Stimulated activated naive CD4-positive, alpha-beta T cell treated with Interleukin-2 at 50 U/mL for 16 hours (primary cell): ENCODE measurements at regions not wholly inside any gene's neighbourhood (a gene's known extent, or its start where the extent isn't known, plus 50 kb on each side); places are given as distances from the start of the nearest gene placed in this dataset.
"Not testable (repeated sequence)": the region's sequence is repeated elsewhere in the genome, so short reads cannot be mapped to it uniquely, and the experiment has no call there.

Source experiments
- DNase-seq: peaks from one replicate; lab custom pipeline; 2025; lab: John Stamatoyannopoulos, UW

DNA sequence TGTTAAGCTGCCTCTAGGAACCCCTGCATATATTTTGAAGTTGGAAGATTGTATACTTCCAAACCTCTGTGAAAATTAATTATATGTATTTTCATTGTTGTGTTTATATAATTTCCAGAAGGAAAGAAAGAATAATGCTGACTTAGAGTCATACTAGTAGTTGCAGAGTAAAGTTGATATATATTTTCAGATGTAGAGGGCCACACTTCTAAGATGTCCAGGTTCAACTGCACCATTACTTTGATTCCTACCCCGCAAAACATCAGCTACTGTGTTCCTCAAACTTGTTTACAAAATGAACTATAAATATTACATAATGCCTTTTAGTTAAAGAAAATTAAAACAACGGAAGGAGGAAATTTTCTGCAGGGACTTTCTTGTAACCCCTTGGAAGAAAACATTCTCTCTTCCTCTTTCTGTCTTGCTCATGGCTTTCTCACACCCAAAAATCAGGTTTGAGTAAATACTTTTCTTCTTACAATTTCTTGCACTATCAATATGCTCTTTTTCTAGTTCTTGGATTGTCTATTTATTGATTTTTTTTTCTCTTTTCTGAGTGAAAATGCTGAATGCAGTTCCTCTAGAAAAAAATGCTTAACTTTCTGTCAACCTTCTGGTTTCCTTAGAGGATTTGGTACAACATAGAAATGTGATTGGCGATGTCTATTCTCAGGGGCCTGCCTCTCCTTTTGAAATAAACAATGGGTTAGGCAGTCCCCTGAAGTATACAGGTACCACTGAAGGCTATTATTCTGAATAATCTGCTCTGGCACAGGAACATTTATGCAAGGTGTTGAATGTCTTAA, 867.8 kb downstream of the TTLL7 start:
- no peak for DNase-seq

- no peak for DNase-seq
These were observed 869.8 kb downstream of the TTLL7 start for GRCh38 chr1:83129107-83129506.

- no peak for DNase-seq
These were observed 873.5 kb downstream of the TTLL7 start for GRCh38 chr1:83125456-83125855.

- DNase-seq: no peak
These were observed 875.9 kb downstream of the TTLL7 start for GRCh38 chr1:83123019-83123418.

DNA sequence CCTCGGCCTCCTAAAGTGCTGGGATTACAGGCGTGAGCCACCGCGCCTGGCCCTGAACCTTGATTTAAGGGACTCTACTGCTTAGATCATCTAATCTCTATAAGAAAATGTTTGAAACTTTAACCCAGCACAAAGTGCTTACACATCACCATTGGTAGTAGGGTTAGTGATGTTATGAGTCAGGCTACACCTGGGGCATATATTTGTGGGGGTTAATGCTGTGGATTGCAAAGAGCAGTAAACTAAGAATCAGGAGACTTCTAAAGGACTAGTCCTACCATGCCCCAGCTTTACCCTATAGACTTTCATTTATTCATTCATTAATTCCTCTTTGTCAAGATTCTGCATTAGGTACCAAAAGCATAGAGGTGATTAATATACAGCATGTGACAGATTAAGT, 880.5 kb downstream of the TTLL7 start:
- no peak for DNase-seq

GRCh38 chr1:83117030-83117429, 881.9 kb downstream of the TTLL7 start:
- not testable (repeated sequence) for DNase-seq

DNA sequence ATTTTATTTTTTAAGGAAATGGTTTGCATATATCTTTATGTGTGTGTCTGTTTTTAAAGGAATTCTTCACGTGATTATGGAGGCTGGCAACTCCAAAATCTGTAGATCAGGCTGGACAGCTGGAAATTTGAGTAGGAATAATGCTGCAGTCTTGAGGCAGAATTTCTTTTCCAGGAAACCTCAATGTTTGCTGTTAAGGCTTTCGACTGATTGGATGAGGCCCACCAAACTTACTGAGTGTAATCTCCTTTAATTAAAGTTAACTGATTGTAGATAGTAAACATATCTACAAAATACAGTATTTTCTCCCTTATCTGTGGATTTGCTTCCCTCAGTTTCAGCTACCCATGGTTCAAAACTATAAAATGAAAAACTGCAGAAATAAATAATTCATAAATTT, 883.1 kb downstream of the TTLL7 start:
- DNase-seq: no peak

DNA sequence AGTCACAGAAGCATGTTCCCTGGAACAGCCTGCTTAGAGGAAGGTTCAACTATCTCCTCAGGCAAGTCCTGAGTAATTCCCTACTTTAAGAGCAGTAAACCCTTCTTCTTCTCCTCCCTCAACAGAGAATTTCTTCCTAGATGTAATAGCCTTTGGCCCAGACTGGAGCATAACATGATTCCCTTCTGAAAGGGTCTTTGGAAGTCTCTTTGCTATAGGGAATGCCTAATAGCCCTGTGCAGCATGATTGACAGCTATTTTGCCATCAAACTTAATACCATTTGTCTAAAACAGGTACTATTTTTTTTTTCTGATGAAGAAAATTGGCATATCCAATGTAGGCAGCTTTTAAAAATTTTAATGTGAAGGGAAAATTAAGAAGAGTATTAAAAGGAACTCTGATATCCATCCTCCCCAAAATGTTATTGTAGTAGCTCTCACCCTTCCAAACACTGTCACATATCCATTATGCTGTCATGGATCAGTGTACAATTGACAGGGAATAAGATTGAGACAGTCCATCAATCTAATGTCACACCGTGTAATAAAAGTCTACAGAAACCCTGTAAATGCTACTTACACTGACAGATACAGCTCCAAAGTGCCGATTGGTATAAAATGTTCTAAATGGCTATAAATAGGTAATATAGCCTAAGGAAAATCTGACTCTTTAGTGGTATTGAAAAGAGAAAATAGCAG, 884.6 kb downstream of the TTLL7 start:
- no peak for DNase-seq

GRCh38 chr1:83113652-83114051, 885.3 kb downstream of the TTLL7 start:
- no peak for DNase-seq

- DNase-seq: no peak
These were observed 886.6 kb downstream of the TTLL7 start for GRCh38 chr1:83112248-83112885.

GRCh38 chr1:83110156-83110555, 888.8 kb downstream of the TTLL7 start:
- no peak for DNase-seq

- no peak for DNase-seq
These were observed 889.2 kb downstream of the TTLL7 start for GRCh38 chr1:83109692-83110091.

- DNase-seq: no peak
These were observed 894.4 kb downstream of the TTLL7 start for GRCh38 chr1:83104558-83104957.

- DNase-seq: no peak
These were observed 895.6 kb downstream of the TTLL7 start for GRCh38 chr1:83103341-83103740.

DNA sequence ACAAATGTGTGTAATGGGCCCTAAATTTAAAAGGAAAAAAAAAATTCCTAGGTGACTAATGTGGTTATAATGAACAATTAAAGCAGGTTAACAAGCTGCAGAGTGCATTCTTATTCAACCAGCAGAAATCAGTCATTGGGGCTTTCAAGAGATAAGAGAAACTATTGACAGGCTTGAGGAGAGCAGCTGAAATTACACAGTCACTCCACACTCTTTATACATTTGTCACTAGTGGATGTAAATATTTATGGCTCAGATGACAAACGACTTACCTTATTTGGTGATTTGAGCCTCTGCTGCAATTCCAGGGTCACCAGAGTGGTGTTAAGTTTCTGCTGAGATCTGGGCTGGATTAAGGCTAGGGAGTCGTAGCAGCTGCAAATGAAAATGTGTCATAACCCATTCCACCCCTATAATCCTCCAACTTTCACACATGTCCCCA, 896.3 kb downstream of the TTLL7 start:
- no peak for DNase-seq

- DNase-seq: no peak
These were observed 897.5 kb downstream of the TTLL7 start for GRCh38 chr1:83101406-83101805.

DNA sequence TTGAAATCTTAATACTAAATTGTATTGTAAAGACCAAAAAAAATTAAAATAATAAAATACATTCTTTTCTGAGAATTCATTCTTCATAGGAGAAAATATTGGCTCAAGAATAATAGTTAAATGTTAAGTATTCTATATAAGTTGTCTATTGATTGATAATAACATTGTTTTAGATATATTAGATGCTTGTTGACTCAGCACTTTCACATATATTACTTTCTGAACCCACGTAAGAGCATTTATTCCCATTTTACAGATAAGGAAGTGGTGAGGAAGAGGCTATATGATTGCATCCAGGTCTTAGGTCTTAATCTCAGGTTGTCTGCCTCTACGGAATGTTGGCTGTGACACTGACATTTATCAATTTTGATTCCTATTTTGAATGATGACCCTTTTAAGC, 898.8 kb downstream of the TTLL7 start:
- no peak for DNase-seq

DNA sequence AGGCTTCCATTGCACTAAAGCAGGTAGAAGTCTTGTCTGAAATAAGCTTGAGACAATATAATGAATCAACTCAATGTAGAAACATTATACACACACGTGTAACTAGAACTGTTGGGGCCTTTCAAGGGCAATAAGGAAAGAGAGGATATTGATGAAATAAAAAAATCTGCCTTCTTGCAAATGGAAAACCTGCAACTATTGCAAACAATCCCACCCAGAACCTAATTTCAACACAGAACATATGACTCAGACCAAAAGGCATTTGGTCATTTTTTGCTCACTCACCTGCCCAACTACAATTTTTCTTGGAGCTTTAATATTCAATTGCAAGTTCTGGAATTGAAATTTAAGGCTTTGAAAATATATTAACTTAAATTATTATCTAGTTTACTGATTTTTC, 900.1 kb downstream of the TTLL7 start:
- no peak for DNase-seq

- DNase-seq: no peak
These were observed 900.8 kb downstream of the TTLL7 start for GRCh38 chr1:83098131-83098530.

- no peak for DNase-seq
These were observed 901.2 kb downstream of the TTLL7 start for GRCh38 chr1:83097715-83098114.

DNA sequence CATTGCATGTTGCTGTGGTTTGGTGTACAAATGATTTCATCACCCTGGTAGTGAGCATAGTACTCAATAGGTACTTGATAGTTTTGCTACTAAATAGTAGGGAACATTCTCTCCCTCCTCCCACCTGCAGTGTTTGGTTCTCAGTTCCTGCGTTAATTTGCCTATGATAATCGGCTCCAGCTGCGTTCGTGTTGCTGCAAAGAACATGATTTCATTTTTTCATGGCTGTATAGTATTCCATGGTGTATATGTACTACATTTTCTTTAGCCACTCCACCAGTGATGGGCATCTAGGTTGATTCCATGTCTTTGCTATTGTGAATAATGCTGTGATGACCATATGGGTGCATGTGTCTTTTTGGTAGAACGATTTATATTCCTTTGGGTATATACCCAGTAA, 903.4 kb downstream of the TTLL7 start:
- DNase-seq: no peak

DNA sequence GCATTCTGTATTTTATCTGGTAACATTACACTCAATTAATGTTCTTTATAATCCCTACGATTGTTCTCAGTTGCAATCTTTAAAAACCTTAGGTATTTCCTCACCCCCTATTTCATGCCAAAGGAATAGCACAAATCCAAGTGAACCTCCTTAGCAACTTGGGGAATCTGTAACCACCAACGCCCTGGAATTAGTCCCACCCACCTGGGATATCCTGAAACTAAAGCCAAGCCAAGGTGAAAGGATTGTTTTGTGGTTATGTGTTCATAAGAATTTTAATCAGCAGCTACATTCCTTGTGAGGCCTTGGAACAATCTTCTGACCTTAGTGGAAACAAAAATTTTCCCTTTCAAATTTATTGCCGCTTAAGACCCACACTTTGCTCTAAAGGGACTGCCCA, 908.7 kb downstream of the TTLL7 start:
- DNase-seq: no peak

DNA sequence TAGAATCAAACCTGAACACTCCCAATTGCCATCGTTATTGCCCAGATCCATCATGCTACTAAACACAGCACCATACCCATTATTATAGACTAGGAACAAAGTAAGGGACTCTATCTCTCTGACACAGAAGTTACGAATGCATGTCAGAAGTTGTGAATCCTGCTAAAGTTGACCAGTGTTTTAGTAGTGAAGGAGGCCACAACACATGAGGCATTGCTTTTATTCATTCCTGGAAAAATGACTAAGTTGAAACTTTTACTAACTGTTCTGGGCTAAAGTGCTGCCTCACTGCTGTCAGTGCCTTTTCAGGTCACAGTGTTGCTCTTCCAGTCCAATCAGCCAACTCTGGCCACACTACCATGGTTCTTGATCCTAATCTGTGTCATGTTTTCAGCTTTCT, 911.1 kb downstream of the TTLL7 start:
- no peak for DNase-seq
